SU-DHL-6 (cell line): ENCODE measurements at regions not wholly inside any gene's neighbourhood (a gene's known extent, or its start where the extent isn't known, plus 50 kb on each side); places are given as distances from the start of the nearest gene placed in this dataset.
"Not testable (repeated sequence)": the region's sequence is repeated elsewhere in the genome, so short reads cannot be mapped to it uniquely, and the experiment has no call there.

ENCODE experiments used
- H2AFZ ChIP-seq: fragments of 200-600 bp; sonication (generic); 2 replicates; pipeline ENCODE4 v1.6.1; 2014; ENCODE audit warnings: low read depth, mild to moderate bottlenecking, moderate library complexity, mixed read lengths, antibody characterized with exemption, low read length; ENCODE audit not compliant: severe bottlenecking
- H3F3A ChIP-seq: fragments of 200-600 bp; shearing (Covaris generic); 2 replicates; pipeline ENCODE4 v1.6.0; 2016; ENCODE audit warnings: antibody characterized with exemption, mild to moderate bottlenecking; ENCODE audit not compliant: insufficient read depth
- H3K27ac ChIP-seq: fragments of 200-600 bp; sonication (generic); 2 replicates; pipeline ENCODE4 v1.5.1; 2016; ENCODE audit warnings: low read depth, mild to moderate bottlenecking, low read length, moderate library complexity, mixed read lengths
- H3K27me3 ChIP-seq: fragments of 200-600 bp; sonication (generic), shearing (Covaris generic); 2 replicates; pipeline ENCODE4 v1.6.0; 2014; ENCODE audit warnings: mild to moderate bottlenecking, low read length
- H3K36me3 ChIP-seq: fragments of 200-600 bp; sonication (generic); 2 replicates; pipeline ENCODE4 v1.6.1; 2014; ENCODE audit warnings: mild to moderate bottlenecking, low read length, mixed read lengths
- H3K4me2 ChIP-seq: fragments of 300-600, 200-600 bp; shearing (Covaris generic), sonication (generic); 2 replicates; pipeline ENCODE4 v1.6.0; 2014; ENCODE audit warnings: low read length, low read depth, mild to moderate bottlenecking; ENCODE audit not compliant: poor library complexity, severe bottlenecking
- H3K4me3 ChIP-seq: fragments of 200-600 bp; sonication (generic); 2 replicates; pipeline ENCODE4 v1.5.1; 2014; ENCODE audit warnings: antibody characterized with exemption, low read length, mild to moderate bottlenecking, mixed read lengths; ENCODE audit not compliant: insufficient read depth, poor library complexity, severe bottlenecking
- H3K79me2 ChIP-seq: fragments of 200-600 bp; sonication (generic); 2 replicates; pipeline ENCODE4 v1.6.1; 2014; ENCODE audit warnings: mild to moderate bottlenecking, low read length, moderate library complexity; ENCODE audit not compliant: insufficient read depth
- H3K9ac ChIP-seq: fragments of 200-600 bp; sonication (generic); 2 replicates; pipeline ENCODE4 v1.7.0; 2014; ENCODE audit warnings: mild to moderate bottlenecking, low read length
- H3K9me2 ChIP-seq: fragments of 200-600 bp; sonication (generic); replicated peaks from 2 replicates; pipeline ENCODE4 v1.6.1; 2014; ENCODE audit warnings: low read length; ENCODE audit not compliant: insufficient read depth
- H3K9me3 ChIP-seq: fragments of 200-600 bp; sonication (generic); 2 replicates; pipeline ENCODE4 v1.6.1; 2014; ENCODE audit warnings: low read length, mixed read lengths; ENCODE audit not compliant: insufficient read depth
- H4K20me1 ChIP-seq: fragments of 200-600 bp; sonication (generic); 2 replicates; pipeline ENCODE4 v1.6.1; 2014; ENCODE audit warnings: low read depth, mild to moderate bottlenecking, antibody characterized with exemption, low read length, moderate library complexity, mixed read lengths
- EZH2phosphoT487 ChIP-seq: fragments of 200-600 bp; sonication (generic), shearing (Covaris generic); conservative IDR thresholded peaks from 2 replicates; pipeline ENCODE4 v1.6.1; 2018; ENCODE audit warnings: mild to moderate bottlenecking, antibody characterized with exemption, low read length, moderate library complexity, mixed read lengths
- TF ChIP-seq, protein P1 (sequence below): fragments of 200-600 bp; sonication (generic); IDR thresholded peaks from one replicate; pipeline ENCODE4 v1.5.1; 2017; ENCODE audit warnings: antibody characterized with exemption, mild to moderate bottlenecking, low read length, moderate library complexity; ENCODE audit not compliant: insufficient read depth, poor library complexity, severe bottlenecking

DNA sequence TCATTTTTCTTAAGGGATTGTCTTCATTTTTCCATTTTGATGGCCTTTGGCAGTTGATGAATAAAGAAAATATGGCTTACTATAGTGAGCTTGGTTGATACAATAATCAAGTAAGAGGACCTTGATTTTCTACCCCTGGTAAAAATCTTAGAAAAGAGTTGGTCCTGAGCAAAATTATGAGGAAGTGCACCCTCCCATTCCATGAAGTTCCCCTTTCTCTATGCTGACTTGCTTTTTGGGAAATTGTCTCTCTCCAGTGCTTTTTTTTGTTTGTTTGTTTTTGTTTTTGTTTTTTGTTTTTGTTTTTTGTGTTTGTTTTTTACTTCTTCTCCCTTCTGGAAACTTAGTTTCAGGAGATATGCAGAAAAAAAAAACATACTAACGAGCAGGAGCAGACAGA is 449.2 kb upstream of the ACTBL2 start:
- Histone ChIP-seq H3K9ac (no peak overlapping the region), H3K4me3 (no peak overlapping the region), H3K27me3 (no peaks in the 10 kb centered on the region), H3K79me2 (no peaks in the 10 kb centered on the region), H4K20me1 (no peaks in the 10 kb centered on the region), H3F3A (no peaks in the 10 kb centered on the region), H3K27ac (no peak overlapping the region), H3K36me3 (no peaks in the 10 kb centered on the region), H2AFZ (no peak overlapping the region), H3K4me2 (no peak overlapping the region), H3K9me2 (no peaks in the 10 kb centered on the region), H3K9me3 (no peaks in the 10 kb centered on the region)
- no peak for TF ChIP-seq EZH2phosphoT487
- TF ChIP-seq, protein P1, sequence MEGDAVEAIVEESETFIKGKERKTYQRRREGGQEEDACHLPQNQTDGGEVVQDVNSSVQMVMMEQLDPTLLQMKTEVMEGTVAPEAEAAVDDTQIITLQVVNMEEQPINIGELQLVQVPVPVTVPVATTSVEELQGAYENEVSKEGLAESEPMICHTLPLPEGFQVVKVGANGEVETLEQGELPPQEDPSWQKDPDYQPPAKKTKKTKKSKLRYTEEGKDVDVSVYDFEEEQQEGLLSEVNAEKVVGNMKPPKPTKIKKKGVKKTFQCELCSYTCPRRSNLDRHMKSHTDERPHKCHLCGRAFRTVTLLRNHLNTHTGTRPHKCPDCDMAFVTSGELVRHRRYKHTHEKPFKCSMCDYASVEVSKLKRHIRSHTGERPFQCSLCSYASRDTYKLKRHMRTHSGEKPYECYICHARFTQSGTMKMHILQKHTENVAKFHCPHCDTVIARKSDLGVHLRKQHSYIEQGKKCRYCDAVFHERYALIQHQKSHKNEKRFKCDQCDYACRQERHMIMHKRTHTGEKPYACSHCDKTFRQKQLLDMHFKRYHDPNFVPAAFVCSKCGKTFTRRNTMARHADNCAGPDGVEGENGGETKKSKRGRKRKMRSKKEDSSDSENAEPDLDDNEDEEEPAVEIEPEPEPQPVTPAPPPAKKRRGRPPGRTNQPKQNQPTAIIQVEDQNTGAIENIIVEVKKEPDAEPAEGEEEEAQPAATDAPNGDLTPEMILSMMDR, result no peak

DNA sequence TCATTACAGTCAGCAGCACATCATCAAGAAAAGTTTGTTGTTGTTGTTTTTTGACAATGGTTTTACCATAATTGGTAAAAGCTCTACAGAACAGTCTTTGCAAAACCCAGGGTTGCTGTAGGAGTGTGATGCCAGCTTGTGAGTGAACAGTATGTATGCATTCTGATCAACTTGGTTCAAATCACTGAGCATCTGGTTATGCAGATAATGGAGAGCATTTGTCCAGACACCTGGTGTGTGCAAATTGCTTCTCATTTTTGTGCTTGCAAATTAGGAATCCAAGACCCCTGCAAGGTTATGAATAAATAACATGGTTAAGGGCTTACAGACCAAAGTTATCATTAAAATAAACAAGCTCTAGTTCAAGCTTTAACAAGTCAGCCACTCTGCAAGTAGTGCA is 448.7 kb upstream of the ACTBL2 start:
- Histone ChIP-seq H3K79me2 (no peaks in the 10 kb centered on the region), H3K36me3 (no peaks in the 10 kb centered on the region), H3K4me2 (no peak overlapping the region), H3K27ac (no peak overlapping the region), H4K20me1 (no peaks in the 10 kb centered on the region), H3K9me3 (no peaks in the 10 kb centered on the region), H3K4me3 (no peak overlapping the region), H3K9me2 (no peaks in the 10 kb centered on the region), H3F3A (no peaks in the 10 kb centered on the region), H2AFZ (no peak overlapping the region), H3K27me3 (no peaks in the 10 kb centered on the region), H3K9ac (no peak overlapping the region)
- TF ChIP-seq EZH2phosphoT487, result no peak

DNA sequence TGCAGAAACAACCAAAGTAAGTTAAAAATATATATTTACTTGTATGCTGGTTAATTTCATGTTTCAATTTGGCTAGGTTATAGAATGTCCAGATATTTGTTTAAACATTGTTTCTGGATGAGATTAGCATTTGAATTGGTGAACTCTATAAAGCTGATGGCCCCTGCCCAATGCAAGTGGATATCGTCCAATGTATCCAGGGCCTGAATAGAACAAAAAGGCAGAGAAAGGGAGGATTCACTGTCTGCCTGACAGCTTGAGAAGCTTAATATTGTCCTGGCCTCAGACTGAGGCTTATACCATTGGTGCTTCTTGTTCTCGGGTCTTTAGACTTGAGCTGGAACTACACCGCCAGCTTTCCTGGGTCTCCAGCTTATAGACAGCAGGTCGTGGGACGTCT is 446.7 kb upstream of the ACTBL2 start:
- no peaks in the 10 kb centered on the region for H3K79me2 ChIP-seq
- H3K27ac ChIP-seq, result no peak overlapping the region
- H3K4me3 ChIP-seq, result no peak overlapping the region
- H3K36me3 ChIP-seq, result no peaks in the 10 kb centered on the region
- H3K27me3 ChIP-seq, result no peaks in the 10 kb centered on the region
- no peak overlapping the region for H3K4me2 ChIP-seq
- no peaks in the 10 kb centered on the region for H3F3A ChIP-seq
- no peak for TF ChIP-seq EZH2phosphoT487
- TF ChIP-seq, protein P1, result no peak
- H2AFZ ChIP-seq, result no peak overlapping the region
- H3K9me2 ChIP-seq, result no peaks in the 10 kb centered on the region
- no peaks in the 10 kb centered on the region for H3K9me3 ChIP-seq
- no peak overlapping the region for H3K9ac ChIP-seq
- no peaks in the 10 kb centered on the region for H4K20me1 ChIP-seq

DNA sequence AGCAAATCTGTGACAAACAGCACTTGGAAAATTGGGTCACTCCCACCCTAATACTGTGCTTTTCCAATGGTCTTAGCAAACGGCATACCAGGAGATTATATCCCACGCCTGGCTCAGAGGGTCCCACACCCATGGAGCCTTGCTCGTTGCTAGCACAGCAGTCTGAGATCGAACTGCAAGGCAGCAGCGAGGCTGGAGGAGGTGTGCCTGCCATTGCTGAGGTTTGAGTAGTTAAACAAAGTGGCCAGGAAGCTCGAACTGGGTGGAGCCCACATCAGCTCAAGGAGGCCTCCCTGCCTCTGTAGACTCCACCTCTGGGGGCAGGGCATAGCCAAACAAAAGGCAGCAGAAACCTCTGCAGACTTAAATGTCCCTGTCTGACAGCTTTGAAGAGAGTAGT is 440.5 kb upstream of the ACTBL2 start:
- H3K27ac ChIP-seq, H3K9me3 ChIP-seq, H3K4me3 ChIP-seq, H3K27me3 ChIP-seq, H3K79me2 ChIP-seq, H3K4me2 ChIP-seq, H3K9me2 ChIP-seq, H4K20me1 ChIP-seq, H3K9ac ChIP-seq, H2AFZ ChIP-seq, H3K36me3 ChIP-seq, H3F3A ChIP-seq: not testable (repeated sequence)
